Gastrocnemius medialis (tissue), 4 donors: ENCODE measurements at regions not wholly inside any gene's neighbourhood (a gene's known extent, or its start where the extent isn't known, plus 50 kb on each side); places are given as distances from the start of the nearest gene placed in this dataset.

Experiments used
- ATAC-seq, 2 donors: fragments of 150-250 bp; one replicate each; pipeline ENCODE4 v1.9.1; 2016
- DNase-seq, 2 donors: peaks; one replicate each; pipeline ENCODE4 v3.0.0-alpha.2; 2019
- H3K27ac ChIP-seq, 4 donors: fragments of 200-600 bp; sonication (generic); 1 replicate in 1 of 4; 2 replicates in 3 of 4; pipeline ENCODE4 v1.5.1; 2016 to 2018; ENCODE audit warnings: mild to moderate bottlenecking in 2 of 4, moderate library complexity in 1 of 4
- H3K27me3 ChIP-seq, 3 donors: fragments of 200-600 bp; sonication (generic) in 2 of 3; 1 replicate in 1 of 3; 2 replicates in 2 of 3; pipeline versions ENCODE4 v1.5.1 to v1.6.0; 2016 to 2019; ENCODE audit warnings: mild to moderate bottlenecking in 1 of 3, moderate library complexity in 1 of 3
- H3K36me3 ChIP-seq, 2 donors: fragments of 200-600 bp; sonication (generic) in 1 of 2; one replicate each; pipeline ENCODE4 v1.5.1; 2017 to 2018
- H3K4me1 ChIP-seq, 2 donors: fragments of 200-600 bp; sonication (generic) in 1 of 2; one replicate each; pipeline ENCODE4 v1.5.1; 2016 to 2017; ENCODE audit warnings: mild to moderate bottlenecking in 2 of 2
- H3K4me3 ChIP-seq, 4 donors: fragments of 200-600 bp; sonication (generic) in 3 of 4; 1 replicate in 1 of 4; 2 replicates in 3 of 4; pipeline ENCODE4 v1.5.1; 2016 to 2019; ENCODE audit warnings: mild to moderate bottlenecking in 2 of 4
- H3K9me3 ChIP-seq, 3 donors: fragments of 200-600 bp; sonication (generic) in 2 of 3; 1 replicate in 1 of 3; 2 replicates in 2 of 3; pipeline ENCODE4 v1.5.1; 2016 to 2019
- POLR2A ChIP-seq, 2 donors: fragments of 450-650 bp; IDR thresholded peaks; one replicate each; pipeline ENCODE4 v1.6.1; 2017; ENCODE audit warnings: antibody characterized with exemption in 2 of 2, mild to moderate bottlenecking in 2 of 2, moderate library complexity in 2 of 2
- in situ Hi-C, 4 donors: fragments of 200-750 bp; cut with MboI; loops; one replicate each; pipeline versions ENCODE4 v1.15.0 to v1.8.0; 2017; ENCODE audit warnings: low sequenced_read_pairs in 4 of 4
- intact Hi-C: fragments of 100-400 bp; cut with DNase I; formaldehyde crosslinking; loops from one replicate; pipeline ENCODE4 v1.15.1; 2023; ENCODE audit warnings: low total_unique reads
- TF ChIP-seq, protein P1 (sequence below), 5 experiments: fragments of 450-650 bp in 3 of 5; fragments of 200-600 bp in 2 of 5; sonication (generic) in 2 of 5; IDR thresholded peaks in 4 of 5; conservative IDR thresholded peaks in 1 of 5; 1 replicate in 4 of 5; 2 replicates in 1 of 5; pipeline ENCODE4 v1.5.1; 2016 to 2019; ENCODE audit warnings: antibody characterized with exemption in 5 of 5, mild to moderate bottlenecking in 3 of 5, moderate library complexity in 3 of 5

DNA sequence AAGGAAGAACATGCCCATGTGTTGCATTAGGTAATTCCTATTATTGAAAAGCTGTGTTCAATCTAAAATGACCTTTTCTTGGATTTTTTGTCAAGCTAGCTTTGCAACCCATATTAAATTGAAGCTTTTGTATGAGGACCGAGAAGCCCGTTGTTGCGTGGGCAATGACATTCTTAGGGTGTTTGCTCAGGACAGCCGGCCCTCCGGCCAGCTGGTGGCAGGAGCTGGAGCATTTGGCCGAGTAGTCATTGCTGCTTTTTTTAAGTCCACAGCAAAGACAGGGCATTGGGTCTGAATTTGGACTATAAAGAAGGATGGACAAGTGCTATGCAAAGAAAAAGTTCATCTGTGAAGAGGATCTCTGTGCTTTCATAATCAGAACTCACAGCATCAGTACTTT lies 365.8 kb downstream of the SAMD5 start:
- Histone ChIP-seq H3K27ac (no peak overlapping the region), H3K4me1 (no peaks in the 10 kb centered on the region), H3K27me3 (no peaks in the 10 kb centered on the region), H3K36me3 (no peaks in the 10 kb centered on the region), H3K9me3 (no peaks in the 10 kb centered on the region), H3K4me3 (no peak overlapping the region)
- ATAC-seq (no peak), DNase-seq (no peak)
- no peak for TF ChIP-seq POLR2A (IDR thresholded peaks at IDR 0.05)
- TF ChIP-seq, protein P1, sequence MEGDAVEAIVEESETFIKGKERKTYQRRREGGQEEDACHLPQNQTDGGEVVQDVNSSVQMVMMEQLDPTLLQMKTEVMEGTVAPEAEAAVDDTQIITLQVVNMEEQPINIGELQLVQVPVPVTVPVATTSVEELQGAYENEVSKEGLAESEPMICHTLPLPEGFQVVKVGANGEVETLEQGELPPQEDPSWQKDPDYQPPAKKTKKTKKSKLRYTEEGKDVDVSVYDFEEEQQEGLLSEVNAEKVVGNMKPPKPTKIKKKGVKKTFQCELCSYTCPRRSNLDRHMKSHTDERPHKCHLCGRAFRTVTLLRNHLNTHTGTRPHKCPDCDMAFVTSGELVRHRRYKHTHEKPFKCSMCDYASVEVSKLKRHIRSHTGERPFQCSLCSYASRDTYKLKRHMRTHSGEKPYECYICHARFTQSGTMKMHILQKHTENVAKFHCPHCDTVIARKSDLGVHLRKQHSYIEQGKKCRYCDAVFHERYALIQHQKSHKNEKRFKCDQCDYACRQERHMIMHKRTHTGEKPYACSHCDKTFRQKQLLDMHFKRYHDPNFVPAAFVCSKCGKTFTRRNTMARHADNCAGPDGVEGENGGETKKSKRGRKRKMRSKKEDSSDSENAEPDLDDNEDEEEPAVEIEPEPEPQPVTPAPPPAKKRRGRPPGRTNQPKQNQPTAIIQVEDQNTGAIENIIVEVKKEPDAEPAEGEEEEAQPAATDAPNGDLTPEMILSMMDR (IDR thresholded peaks at IDR 0.05 in 4 of 5, conservative IDR thresholded peaks at IDR 0.05 in 1 of 5), result no peak
- intact Hi-C loops, result no loop called here
- in situ Hi-C loops, result no loop called here

DNA sequence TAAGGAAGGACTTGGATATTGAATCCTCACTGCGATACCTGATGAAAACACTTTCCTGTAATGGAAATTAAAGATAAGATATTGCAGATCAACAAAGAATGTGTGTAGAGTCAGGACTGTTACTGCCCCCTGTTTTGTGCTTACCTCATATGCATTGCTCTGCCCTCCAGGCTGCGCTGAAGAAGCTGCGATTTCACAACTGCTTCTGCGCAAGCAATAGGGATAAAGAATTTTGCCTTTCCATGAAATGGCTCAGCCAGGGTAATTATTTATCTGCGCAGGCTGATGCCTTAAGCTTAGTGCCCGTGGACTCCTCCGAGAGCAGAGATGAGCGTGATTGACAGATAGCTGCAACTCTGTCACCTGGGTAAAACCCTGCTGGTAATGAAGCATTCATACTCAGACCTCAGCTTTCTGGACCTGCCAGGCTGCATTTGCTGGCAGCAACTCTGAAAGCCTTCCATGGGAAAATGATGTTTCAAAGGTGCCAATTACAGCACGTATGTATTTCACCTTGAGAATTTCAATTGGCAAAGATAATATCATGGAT lies 370.6 kb downstream of the SAMD5 start:
- in situ Hi-C loops (no loop called here), intact Hi-C loops (no loop called here)
- ATAC-seq (no peak), DNase-seq (no peak)
- H3K27me3 ChIP-seq, result no peaks in the 10 kb centered on the region
- H3K27ac ChIP-seq, result no peak overlapping the region
- no peak overlapping the region for H3K4me3 ChIP-seq
- H3K9me3 ChIP-seq, result no peaks in the 10 kb centered on the region
- TF ChIP-seq, protein P1 (IDR thresholded peaks at IDR 0.05 in 4 of 5, conservative IDR thresholded peaks at IDR 0.05 in 1 of 5), result no peak
- no peak for TF ChIP-seq POLR2A (IDR thresholded peaks at IDR 0.05)
- H3K4me1 ChIP-seq, result no peaks in the 10 kb centered on the region
- no peaks in the 10 kb centered on the region for H3K36me3 ChIP-seq

DNA sequence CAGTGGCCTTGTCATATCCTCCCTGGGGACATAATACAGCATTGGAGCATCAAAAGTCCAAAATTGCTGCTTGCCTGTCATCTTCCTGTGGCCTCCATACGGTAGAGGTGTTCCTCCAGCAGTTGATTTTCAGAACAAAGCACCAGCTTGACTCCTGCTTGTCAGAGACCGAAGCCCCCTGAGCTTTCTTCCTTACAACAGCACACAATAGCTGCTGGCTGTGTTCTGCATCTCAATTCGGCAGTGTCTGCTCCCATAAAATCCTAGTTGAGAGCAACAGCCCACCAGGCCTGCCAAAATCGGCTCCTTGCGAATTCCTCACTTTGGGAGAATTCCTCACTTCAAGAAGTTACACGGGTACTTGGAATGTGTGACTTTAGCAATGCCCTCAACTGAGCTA lies 372.9 kb downstream of the SAMD5 start:
- in situ Hi-C loops (no loop called here), intact Hi-C loops (no loop called here)
- H3K9me3 ChIP-seq, result no peaks in the 10 kb centered on the region
- no peak for ATAC-seq
- H3K4me3 ChIP-seq, result no peak overlapping the region
- DNase-seq, result no peak
- H3K27ac ChIP-seq, result no peak overlapping the region
- H3K4me1 ChIP-seq, result no peaks in the 10 kb centered on the region
- H3K36me3 ChIP-seq, result no peaks in the 10 kb centered on the region
- TF ChIP-seq POLR2A (IDR thresholded peaks at IDR 0.05), result no peak
- TF ChIP-seq, protein P1 (IDR thresholded peaks at IDR 0.05 in 4 of 5, conservative IDR thresholded peaks at IDR 0.05 in 1 of 5), result no peak
- H3K27me3 ChIP-seq, result no peaks in the 10 kb centered on the region

DNA sequence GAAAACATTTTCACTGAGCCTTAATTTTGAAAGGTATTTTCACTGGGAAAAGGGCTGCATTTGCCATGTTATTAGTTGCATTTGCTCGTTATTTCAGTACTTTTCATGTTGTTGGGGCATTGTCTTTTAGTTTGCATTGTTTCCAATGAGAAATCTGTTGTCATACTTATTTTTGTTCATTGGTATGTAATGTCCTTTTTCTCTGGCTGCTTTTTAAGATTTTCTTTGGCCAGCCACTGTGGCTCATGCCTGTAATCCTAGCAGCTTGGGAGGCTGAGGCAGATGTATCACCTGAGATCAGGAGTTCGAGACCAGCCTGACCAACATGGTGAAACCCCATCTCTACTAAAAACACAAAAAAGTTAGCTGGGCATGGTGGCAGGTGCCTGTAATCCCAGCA lies 379.9 kb downstream of the SAMD5 start:
- Histone ChIP-seq H3K27me3 (no peaks in the 10 kb centered on the region), H3K4me1 (no peaks in the 10 kb centered on the region)

More for the DNA sequence above, 379.9 kb downstream of the SAMD5 start:
- Histone ChIP-seq H3K4me3 (no peak overlapping the region), H3K27ac (no peak overlapping the region), H3K36me3 (no peaks in the 10 kb centered on the region), H3K9me3 (no peaks in the 10 kb centered on the region)
- DNase-seq (no peak), ATAC-seq (no peak)
- TF ChIP-seq, protein P1 (IDR thresholded peaks at IDR 0.05 in 4 of 5, conservative IDR thresholded peaks at IDR 0.05 in 1 of 5), result no peak
- no peak for TF ChIP-seq POLR2A (IDR thresholded peaks at IDR 0.05)
- in situ Hi-C loops, result no loop called here
- intact Hi-C loops, result no loop called here
